ENCODE measurements at regions not wholly inside any gene's neighbourhood (a gene's known extent, or its start where the extent isn't known, plus 50 kb on each side); places are given as distances from the start of the nearest gene placed in this dataset.
A peak's percentile ranks its signal among the peaks of the same experiment; 100 is the strongest.

DNA sequence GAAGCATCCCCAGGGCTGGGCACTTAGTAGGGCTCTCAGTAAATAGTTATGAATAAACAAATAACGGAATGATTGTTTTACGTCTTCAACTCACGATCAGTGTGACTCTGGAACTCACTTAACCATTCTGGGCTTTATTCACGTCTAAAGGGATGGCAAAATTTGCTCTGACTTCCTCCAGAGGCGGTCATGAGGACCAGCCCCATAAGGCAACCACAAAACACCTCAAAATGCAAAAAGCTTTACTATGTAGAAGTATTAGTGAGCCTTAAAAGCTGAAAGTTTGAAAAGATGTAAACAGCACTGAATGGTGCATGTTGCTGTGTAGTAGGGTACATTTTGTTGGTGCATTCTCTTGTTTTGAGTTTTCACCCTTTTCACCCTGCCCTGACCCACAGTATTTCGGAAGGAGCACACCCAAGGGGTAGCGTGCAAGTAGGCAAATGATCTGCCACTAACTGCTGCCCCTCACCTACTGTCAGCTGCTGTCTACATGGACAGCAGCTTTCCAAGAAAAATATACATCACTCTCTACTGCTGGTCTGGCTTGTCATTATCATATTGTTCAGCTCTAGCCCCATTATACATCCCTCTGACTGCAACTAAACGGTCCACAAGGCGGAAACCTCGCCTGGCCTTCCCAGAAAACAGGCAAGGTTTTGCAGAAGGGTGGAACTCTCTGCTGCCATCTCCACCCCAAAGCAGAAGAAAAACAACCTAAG, 308.5 kb upstream of the PROK2 start:
- no peak overlapping the region for H3K27ac Mint-ChIP-seq
- no peaks in the 10 kb centered on the region for H3K27me3 Mint-ChIP-seq (ENCODE audit: low read depth)
- H3K9me3 Mint-ChIP-seq, result no peaks in the 10 kb centered on the region
- H3K4me3 Mint-ChIP-seq, result no peak overlapping the region
- peaks cover 18% of the 10 kb centered on the region for H3K4me1 Mint-ChIP-seq (ENCODE audit: low read depth)
- H3K36me3 Mint-ChIP-seq (ENCODE audit: low read depth), result no peaks in the 10 kb centered on the region

- no peaks in the 10 kb centered on the region for H3K9me3 Mint-ChIP-seq
- no peak overlapping the region for H3K4me3 Mint-ChIP-seq
- H3K4me1 Mint-ChIP-seq (ENCODE audit: low read depth), result peaks cover 18% of the 10 kb centered on the region
- H3K27me3 Mint-ChIP-seq (ENCODE audit: low read depth), result no peaks in the 10 kb centered on the region
- H3K27ac Mint-ChIP-seq, result peak overlapping the region; percentile 6
- no peaks in the 10 kb centered on the region for H3K36me3 Mint-ChIP-seq (ENCODE audit: low read depth)
These were observed 307.8 kb upstream of the PROK2 start for GRCh38 chr3:72092778-72093177.

DNA sequence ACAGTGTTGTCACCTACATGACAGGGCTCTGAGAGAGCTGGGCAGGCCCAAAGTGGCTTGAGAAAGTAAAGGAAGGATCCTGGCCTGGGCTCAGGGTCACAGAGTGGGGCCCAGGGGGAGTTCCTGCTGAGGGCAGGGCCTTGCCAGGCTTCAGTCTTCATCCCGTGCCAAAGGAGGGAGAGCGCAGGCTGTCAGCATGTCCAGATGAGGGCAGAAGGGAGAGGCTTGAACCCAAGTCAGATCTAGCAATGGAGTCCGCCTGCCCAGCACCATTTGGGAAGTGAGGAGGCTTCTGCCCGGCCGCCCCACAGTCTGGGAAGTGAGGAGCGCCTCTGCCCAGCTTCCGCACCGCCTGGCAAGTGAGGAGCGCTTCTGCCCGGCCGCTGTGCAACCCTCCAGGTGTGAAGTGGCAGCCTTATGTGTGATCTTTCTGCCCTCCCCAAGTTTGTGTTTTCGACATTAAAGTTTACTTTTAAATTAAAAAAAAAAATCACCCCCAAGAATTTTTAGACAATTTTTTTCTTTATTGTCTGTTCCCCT, 303.6 kb upstream of the PROK2 start:
- Mint-ChIP-seq H3K9me3 (no peaks in the 10 kb centered on the region), H3K4me3 (no peak overlapping the region), H3K36me3 (ENCODE audit: low read depth) (no peaks in the 10 kb centered on the region), H3K27me3 (ENCODE audit: low read depth) (no peaks in the 10 kb centered on the region), H3K4me1 (ENCODE audit: low read depth) (peaks cover 18% of the 10 kb centered on the region), H3K27ac (no peak overlapping the region)

DNA sequence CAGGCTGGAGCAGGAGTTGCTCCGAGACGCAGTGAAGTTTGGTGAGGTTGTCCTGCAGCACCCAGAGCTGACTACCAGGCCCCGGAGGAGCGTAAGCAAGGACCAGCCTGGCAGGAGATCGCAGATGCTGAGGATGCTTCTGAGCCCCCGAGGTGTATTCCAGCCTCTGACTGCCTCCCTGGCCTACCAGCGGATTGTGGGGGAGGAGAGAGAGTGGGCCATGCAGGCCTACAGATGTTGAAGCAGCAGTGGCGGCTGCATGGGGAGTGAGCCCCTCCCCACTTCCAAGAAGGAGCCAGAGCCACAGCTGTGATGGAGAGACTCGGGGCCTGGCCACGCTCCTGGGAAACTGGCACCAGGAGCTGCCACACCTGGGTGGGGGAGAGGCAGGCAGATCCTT, 302.5 kb upstream of the PROK2 start:
- no peaks in the 10 kb centered on the region for H3K36me3 Mint-ChIP-seq (ENCODE audit: low read depth)
- H3K27ac Mint-ChIP-seq, result no peak overlapping the region
- H3K9me3 Mint-ChIP-seq, result no peaks in the 10 kb centered on the region
- peaks cover 23% of the 10 kb centered on the region for H3K4me1 Mint-ChIP-seq (ENCODE audit: low read depth)
- H3K4me3 Mint-ChIP-seq, result no peak overlapping the region
- no peaks in the 10 kb centered on the region for H3K27me3 Mint-ChIP-seq (ENCODE audit: low read depth)

DNA sequence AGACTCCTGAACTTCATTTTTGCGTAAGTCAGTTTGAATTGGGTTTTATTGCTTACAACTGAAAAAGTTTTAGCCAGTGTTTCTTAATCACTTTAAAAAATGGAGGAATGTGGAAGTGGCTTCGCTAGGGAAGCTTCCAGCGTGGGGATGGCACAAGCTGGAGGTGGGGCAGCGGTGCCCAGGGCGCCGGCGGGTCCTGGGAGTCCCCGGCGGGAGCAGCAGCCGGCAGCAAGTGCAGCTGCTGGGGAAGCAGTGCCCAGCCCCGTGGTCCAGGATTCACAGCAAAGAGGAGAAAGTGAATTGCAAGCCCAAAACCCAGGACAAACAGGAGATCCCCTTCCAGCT, 301.8 kb upstream of the PROK2 start:
- Mint-ChIP-seq H3K27ac (no peak overlapping the region), H3K27me3 (ENCODE audit: low read depth) (no peaks in the 10 kb centered on the region), H3K36me3 (ENCODE audit: low read depth) (no peaks in the 10 kb centered on the region), H3K4me3 (no peak overlapping the region), H3K9me3 (no peaks in the 10 kb centered on the region), H3K4me1 (ENCODE audit: low read depth) (peaks cover 26% of the 10 kb centered on the region)

DNA sequence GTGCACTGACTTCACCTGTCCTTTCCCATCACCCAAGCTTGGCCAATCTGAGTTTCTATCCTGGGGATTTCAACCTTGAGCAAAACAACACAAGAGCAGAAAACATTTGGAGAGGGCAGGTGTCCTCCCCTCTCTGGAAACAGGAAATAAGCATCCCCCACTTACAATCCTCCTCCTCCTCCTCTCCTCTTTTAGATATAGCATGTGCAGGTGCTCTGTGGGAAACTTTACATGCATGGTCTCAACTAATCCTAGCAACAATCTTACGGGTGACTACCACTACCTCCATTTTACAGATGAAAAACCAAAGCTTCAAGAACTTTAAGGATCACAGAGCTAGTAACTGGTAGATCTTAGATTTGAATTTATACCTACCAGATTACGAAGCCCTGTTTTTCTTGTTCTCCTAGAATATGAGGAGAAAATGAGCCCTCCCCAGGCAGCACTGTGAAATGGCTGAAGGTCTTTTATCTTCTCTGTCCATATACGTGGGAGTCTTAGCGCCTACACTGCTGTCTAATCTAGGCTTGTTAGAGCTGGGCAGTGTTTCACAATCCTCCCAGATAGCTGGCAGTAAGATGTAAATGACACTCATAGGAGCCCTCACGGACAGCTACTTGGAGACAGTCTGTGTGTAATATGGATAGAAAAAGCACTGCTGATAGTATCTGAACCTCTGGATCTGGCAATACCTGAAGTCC, 301.2 kb upstream of the PROK2 start:
- H3K9me3 Mint-ChIP-seq, result no peaks in the 10 kb centered on the region
- H3K27me3 Mint-ChIP-seq (ENCODE audit: low read depth), result no peaks in the 10 kb centered on the region
- H3K4me3 Mint-ChIP-seq, result no peak overlapping the region
- H3K36me3 Mint-ChIP-seq (ENCODE audit: low read depth), result no peaks in the 10 kb centered on the region
- peak overlapping the region; percentile 57 for H3K27ac Mint-ChIP-seq
- peaks cover 26% of the 10 kb centered on the region for H3K4me1 Mint-ChIP-seq (ENCODE audit: low read depth)

DNA sequence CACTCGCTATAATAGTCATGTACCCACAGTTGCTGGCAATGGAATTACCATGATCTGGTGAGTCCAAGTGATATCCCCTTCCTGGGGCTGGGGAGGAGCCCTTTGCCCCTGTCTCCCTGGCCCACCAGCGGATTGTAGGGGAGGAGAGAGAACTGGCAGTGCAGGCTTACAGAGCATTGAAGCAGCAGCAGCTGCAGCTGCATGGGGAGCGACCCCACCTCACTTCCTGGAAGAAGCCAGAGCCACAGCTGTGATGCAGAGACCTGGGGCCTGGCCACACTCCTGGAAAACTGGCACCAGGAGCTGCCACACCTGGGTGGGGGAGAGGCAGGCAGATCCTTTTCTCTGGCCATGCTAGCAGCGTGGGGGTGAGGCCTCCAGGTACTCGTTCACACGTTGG, 300.1 kb upstream of the PROK2 start:
- no peaks in the 10 kb centered on the region for H3K9me3 Mint-ChIP-seq
- no peak overlapping the region for H3K4me3 Mint-ChIP-seq
- H3K36me3 Mint-ChIP-seq (ENCODE audit: low read depth), result no peaks in the 10 kb centered on the region
- no peaks in the 10 kb centered on the region for H3K27me3 Mint-ChIP-seq (ENCODE audit: low read depth)
- H3K27ac Mint-ChIP-seq, result no peak overlapping the region
- peaks cover 21% of the 10 kb centered on the region for H3K4me1 Mint-ChIP-seq (ENCODE audit: low read depth)

- Mint-ChIP-seq H3K9me3 (no peaks in the 10 kb centered on the region), H3K4me3 (no peak overlapping the region), H3K4me1 (ENCODE audit: low read depth) (peaks cover 35% of the 10 kb centered on the region), H3K27me3 (ENCODE audit: low read depth) (no peaks in the 10 kb centered on the region), H3K27ac (no peak overlapping the region), H3K36me3 (ENCODE audit: low read depth) (peaks cover 2% of the 10 kb centered on the region)
These were observed 298.0 kb upstream of the PROK2 start for GRCh38 chr3:72082776-72083462.

DNA sequence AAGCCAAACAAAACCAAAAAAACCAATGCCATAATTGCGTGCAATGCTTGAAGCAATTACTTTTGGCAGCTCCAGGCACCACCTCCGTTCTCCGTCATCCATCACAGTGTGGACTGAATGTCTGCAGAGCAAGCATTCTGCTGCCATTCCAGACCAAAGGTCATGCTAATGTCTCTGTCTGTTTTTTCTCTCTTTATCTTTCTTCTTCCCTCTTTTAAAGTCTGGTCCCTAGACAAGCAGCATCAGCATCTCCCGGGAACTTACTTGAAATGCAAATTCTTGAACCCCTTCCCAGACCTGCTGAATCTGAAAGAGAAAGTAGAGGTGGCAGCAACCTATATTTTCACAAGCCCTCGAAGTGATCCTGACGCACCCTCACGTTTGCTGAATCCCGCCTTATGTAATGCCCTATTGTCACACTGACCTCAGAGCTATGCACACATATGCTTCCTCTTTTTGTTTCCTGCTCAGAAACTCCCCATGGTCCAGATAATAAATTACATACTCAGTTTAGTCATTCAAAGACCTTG, 297.3 kb upstream of the PROK2 start:
- no peak overlapping the region for H3K27ac Mint-ChIP-seq
- H3K27me3 Mint-ChIP-seq (ENCODE audit: low read depth), result no peaks in the 10 kb centered on the region
- H3K36me3 Mint-ChIP-seq (ENCODE audit: low read depth), result peaks cover 2% of the 10 kb centered on the region
- peaks cover 41% of the 10 kb centered on the region for H3K4me1 Mint-ChIP-seq (ENCODE audit: low read depth)
- H3K4me3 Mint-ChIP-seq, result no peak overlapping the region
- no peaks in the 10 kb centered on the region for H3K9me3 Mint-ChIP-seq

DNA sequence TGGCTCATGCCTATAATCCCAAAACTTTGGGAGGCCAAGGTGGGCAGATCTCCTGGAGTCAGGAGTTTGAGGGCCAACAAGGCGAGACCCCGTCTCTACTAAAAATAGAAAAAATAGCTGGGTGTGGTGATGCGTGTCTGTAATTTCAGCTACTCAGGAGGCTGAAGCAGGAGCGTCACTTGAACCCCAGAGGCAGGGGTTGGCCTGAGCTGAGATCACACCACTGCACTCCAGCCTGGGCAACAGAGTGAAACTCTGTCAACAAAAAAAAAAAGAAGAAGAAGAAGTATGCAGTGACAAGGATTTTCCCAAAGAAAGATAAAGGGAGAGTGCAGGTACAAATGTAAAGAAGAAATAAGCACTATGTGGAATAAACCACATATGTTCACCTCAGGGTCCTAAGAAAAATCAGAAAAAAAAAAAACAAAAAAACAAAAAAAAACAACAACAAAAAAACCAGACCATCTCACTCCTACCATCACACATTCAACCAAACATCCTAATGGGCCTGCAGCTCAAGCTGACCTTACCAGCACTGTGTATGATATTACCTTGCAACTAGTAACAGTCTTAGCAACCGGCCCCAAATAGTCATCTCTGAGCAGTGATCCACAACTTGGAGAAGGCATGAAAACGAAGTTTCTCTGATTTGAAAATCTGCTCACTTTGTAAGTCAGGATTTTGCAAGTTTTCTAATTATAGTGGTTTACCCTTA, 296.7 kb upstream of the PROK2 start:
- Mint-ChIP-seq H3K4me3 (no peak overlapping the region), H3K9me3 (peaks cover 2% of the 10 kb centered on the region), H3K27ac (no peak overlapping the region), H3K4me1 (ENCODE audit: low read depth) (peaks cover 45% of the 10 kb centered on the region), H3K36me3 (ENCODE audit: low read depth) (peaks cover 2% of the 10 kb centered on the region), H3K27me3 (ENCODE audit: low read depth) (no peaks in the 10 kb centered on the region)

GRCh38 chr3:72080800-72081199, 295.9 kb upstream of the PROK2 start:
- Mint-ChIP-seq H3K9me3 (peaks cover 9% of the 10 kb centered on the region), H3K27ac (no peak overlapping the region), H3K36me3 (ENCODE audit: low read depth) (peaks cover 2% of the 10 kb centered on the region), H3K27me3 (ENCODE audit: low read depth) (no peaks in the 10 kb centered on the region), H3K4me3 (no peak overlapping the region), H3K4me1 (ENCODE audit: low read depth) (peaks cover 41% of the 10 kb centered on the region)

GRCh38 chr3:72080095-72080494, 295.1 kb upstream of the PROK2 start:
- H3K4me1 Mint-ChIP-seq (ENCODE audit: low read depth), result peaks cover 37% of the 10 kb centered on the region
- no peaks in the 10 kb centered on the region for H3K27me3 Mint-ChIP-seq (ENCODE audit: low read depth)
- no peak overlapping the region for H3K27ac Mint-ChIP-seq
- H3K9me3 Mint-ChIP-seq, result peaks cover 16% of the 10 kb centered on the region
- H3K36me3 Mint-ChIP-seq (ENCODE audit: low read depth), result peaks cover 7% of the 10 kb centered on the region
- H3K4me3 Mint-ChIP-seq, result no peak overlapping the region

GRCh38 chr3:72079369-72079872, 294.5 kb upstream of the PROK2 start:
- H3K4me3 Mint-ChIP-seq, result no peak overlapping the region
- peak overlapping the region; percentile 11 for H3K27ac Mint-ChIP-seq

More at GRCh38 chr3:72079369-72079872, 294.5 kb upstream of the PROK2 start:
- Mint-ChIP-seq H3K4me1 (ENCODE audit: low read depth) (peaks cover 37% of the 10 kb centered on the region), H3K36me3 (ENCODE audit: low read depth) (peaks cover 7% of the 10 kb centered on the region), H3K9me3 (peaks cover 21% of the 10 kb centered on the region), H3K27me3 (ENCODE audit: low read depth) (no peaks in the 10 kb centered on the region)
